Esophagus muscularis mucosa (tissue), 4 donors: ENCODE measurements at regions not wholly inside any gene's neighbourhood (a gene's known extent, or its start where the extent isn't known, plus 50 kb on each side); places are given as distances from the start of the nearest gene placed in this dataset.
"Not testable (repeated sequence)": the region's sequence is repeated elsewhere in the genome, so short reads cannot be mapped to it uniquely, and the experiment has no call there.

Experiments used
- DNase-seq: peaks from one replicate; pipeline ENCODE4 v3.0.0-alpha.2; 2017; ENCODE audit errors: extremely low spot score
- H3K27ac ChIP-seq, 4 donors: fragments of 200-600 bp; sonication (generic); replicated peaks in 1 of 4; 1 replicate in 3 of 4; 2 replicates in 1 of 4; pipeline ENCODE4 v1.5.1; 2016 to 2019; ENCODE audit warnings: mild to moderate bottlenecking in 1 of 4
- H3K27me3 ChIP-seq, 4 donors: fragments of 200-600 bp; sonication (generic); one replicate each; pipeline versions ENCODE4 v1.5.1 to v1.6.0; 2016 to 2019
- H3K36me3 ChIP-seq, 4 donors: fragments of 200-600 bp; sonication (generic); one replicate each; pipeline ENCODE4 v1.5.1; 2016 to 2019
- H3K4me1 ChIP-seq, 4 donors: fragments of 200-600 bp; sonication (generic); one replicate each; pipeline ENCODE4 v1.5.1; 2016 to 2019
- H3K4me3 ChIP-seq, 4 donors: fragments of 200-600 bp; sonication (generic); 1 replicate in 2 of 4; 2 replicates in 2 of 4; pipeline ENCODE4 v1.5.1; 2016 to 2019; ENCODE audit warnings: mild to moderate bottlenecking in 4 of 4, moderate library complexity in 1 of 4
- H3K9me3 ChIP-seq, 4 donors: fragments of 200-600 bp; sonication (generic); 1 replicate in 3 of 4; 2 replicates in 1 of 4; pipeline ENCODE4 v1.5.1; 2016 to 2019
- EP300 ChIP-seq: sonication (generic); formaldehyde crosslinking; IDR thresholded peaks from one replicate; pipeline ENCODE4 v1.6.1; 2017; ENCODE audit warnings: antibody characterized with exemption
- POLR2A ChIP-seq: fragments of 450-650 bp; IDR thresholded peaks from one replicate; pipeline ENCODE4 v1.6.1; 2017; ENCODE audit warnings: antibody characterized with exemption, moderate library complexity, mild to moderate bottlenecking, low read depth
- POLR2AphosphoS5 ChIP-seq, 2 donors: sonication (generic); formaldehyde crosslinking; IDR thresholded peaks; one replicate each; pipeline ENCODE4 v1.6.1; 2017; ENCODE audit warnings: antibody characterized with exemption in 2 of 2
- WGBS: methylation state at CpG from one replicate; pipeline ENCODE4 v1.1.5; 2018; 5-methylcytosine and 5-hydroxymethylcytosine counted together
- intact Hi-C: fragments of 100-400 bp; cut with DNase I; formaldehyde crosslinking; loops from one replicate; pipeline ENCODE4 v1.15.1; 2023
- TF ChIP-seq, protein P1 (sequence below), 3 experiments: fragments of 200-600 bp in 2 of 3; fragments of 450-650 bp in 1 of 3; sonication (generic) in 2 of 3; IDR thresholded peaks; one replicate each; pipeline ENCODE4 v1.5.1; 2017 to 2019; ENCODE audit warnings: antibody characterized with exemption in 3 of 3, mild to moderate bottlenecking in 2 of 3, moderate library complexity in 1 of 3

DNA sequence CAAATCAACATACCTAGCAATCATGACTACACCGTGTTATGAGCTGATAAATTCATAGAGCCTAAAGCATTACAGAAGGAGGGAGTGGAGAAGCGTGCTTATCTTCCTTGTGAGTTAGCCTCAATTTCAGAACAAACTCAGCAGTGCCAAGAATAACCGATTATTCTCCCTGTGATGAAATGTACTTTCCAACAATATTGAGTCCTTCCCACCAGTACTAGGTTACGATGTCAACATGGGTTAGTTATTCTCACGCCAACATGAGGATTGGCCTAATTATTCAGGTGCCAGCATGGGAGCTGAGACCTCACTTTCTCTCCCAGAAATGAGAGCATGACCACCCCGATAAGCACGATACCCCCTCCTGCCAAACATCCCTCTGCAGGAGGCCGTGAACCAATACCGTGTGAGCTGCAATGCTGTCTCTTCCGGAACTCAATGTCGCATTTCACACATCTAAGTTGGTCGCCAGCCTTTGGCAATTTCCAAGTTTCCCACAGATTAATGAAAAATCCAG, 193.7 kb downstream of the ENC1 start:
- DNase-seq = no peak
- H3K9me3 ChIP-seq = no peaks in the 10 kb centered on the region
- intact Hi-C loops = no loop called here
- H3K4me3 ChIP-seq = peak overlapping the region in 1 of 4 donors; percentile 11
- TF ChIP-seq POLR2AphosphoS5 (IDR thresholded peaks at IDR 0.05) (peak; percentile 12 to 25), POLR2A (no peak)
- H3K27ac ChIP-seq = peak overlapping the region in 1 of 4 donors; percentile 44
- H3K36me3 ChIP-seq = no peaks in the 10 kb centered on the region
- WGBS = 66% methylated on average over 12 of the region's 12 CpGs
- no peaks in the 10 kb centered on the region for H3K27me3 ChIP-seq
- H3K4me1 ChIP-seq = no peaks in the 10 kb centered on the region

DNA sequence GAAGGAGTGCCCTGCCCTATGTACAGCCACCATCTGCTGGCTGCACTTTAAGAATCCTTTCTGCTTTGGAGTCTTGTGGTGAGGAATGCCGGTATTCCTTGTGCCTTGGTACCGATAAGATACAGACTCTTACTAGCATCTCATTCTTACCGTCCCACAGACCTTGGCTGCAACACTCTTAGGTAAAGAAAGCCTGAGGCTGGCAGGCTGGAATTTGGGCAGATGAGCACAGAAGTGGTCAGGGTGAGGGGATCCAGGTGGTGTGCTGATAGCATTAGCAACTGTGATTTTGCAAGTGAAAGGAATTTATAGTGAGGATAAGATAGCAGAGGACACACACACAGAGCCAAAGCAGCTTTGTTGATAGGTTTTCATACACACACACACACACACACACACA, 198.1 kb downstream of the ENC1 start:
- WGBS = 57% methylated on average over 3 of the region's 3 CpGs
- TF ChIP-seq, protein P1, sequence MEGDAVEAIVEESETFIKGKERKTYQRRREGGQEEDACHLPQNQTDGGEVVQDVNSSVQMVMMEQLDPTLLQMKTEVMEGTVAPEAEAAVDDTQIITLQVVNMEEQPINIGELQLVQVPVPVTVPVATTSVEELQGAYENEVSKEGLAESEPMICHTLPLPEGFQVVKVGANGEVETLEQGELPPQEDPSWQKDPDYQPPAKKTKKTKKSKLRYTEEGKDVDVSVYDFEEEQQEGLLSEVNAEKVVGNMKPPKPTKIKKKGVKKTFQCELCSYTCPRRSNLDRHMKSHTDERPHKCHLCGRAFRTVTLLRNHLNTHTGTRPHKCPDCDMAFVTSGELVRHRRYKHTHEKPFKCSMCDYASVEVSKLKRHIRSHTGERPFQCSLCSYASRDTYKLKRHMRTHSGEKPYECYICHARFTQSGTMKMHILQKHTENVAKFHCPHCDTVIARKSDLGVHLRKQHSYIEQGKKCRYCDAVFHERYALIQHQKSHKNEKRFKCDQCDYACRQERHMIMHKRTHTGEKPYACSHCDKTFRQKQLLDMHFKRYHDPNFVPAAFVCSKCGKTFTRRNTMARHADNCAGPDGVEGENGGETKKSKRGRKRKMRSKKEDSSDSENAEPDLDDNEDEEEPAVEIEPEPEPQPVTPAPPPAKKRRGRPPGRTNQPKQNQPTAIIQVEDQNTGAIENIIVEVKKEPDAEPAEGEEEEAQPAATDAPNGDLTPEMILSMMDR (IDR thresholded peaks at IDR 0.05) = no peak
- no peak for TF ChIP-seq EP300
- no peak for TF ChIP-seq POLR2A
- TF ChIP-seq POLR2AphosphoS5 (IDR thresholded peaks at IDR 0.05) = no peak
- peaks cover 0 to 5% (median 0%) of the 10 kb centered on the region in 4 donors for H3K9me3 ChIP-seq
- no peaks in the 10 kb centered on the region for H3K4me1 ChIP-seq
- H3K27ac ChIP-seq = no peak overlapping the region
- no peaks in the 10 kb centered on the region for H3K36me3 ChIP-seq
- no peak for DNase-seq
- H3K27me3 ChIP-seq = no peaks in the 10 kb centered on the region
- intact Hi-C loops = no loop called here
- H3K4me3 ChIP-seq = no peak overlapping the region

DNA sequence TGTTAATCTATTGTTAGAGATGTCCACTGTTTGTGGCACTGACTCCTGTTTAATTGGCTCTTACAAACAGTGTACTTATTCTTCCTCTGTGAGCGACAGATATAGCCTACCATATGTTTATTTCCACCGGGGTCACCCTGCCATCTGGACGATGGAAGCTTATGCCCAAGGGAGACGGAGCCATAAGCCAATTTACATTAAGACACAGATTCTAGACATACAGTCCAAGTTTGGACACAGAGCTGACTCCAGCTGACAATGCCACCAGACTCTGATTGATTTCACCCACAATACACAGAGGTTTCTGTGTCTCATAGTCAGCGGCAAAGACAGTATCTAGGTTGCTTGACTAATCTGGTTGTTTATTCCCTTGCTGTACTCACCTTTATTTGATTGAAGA, 198.9 kb downstream of the ENC1 start:
- Histone ChIP-seq H3K27me3 (no peaks in the 10 kb centered on the region), H3K4me1 (no peaks in the 10 kb centered on the region), H3K4me3 (no peak overlapping the region), H3K27ac (no peak overlapping the region), H3K9me3 (peaks cover 0 to 5% (median 0%) of the 10 kb centered on the region in 4 donors), H3K36me3 (no peaks in the 10 kb centered on the region)
- 80% methylated on average over 5 of the region's 5 CpGs for WGBS
- intact Hi-C loops = no loop called here
- no peak for DNase-seq
- TF ChIP-seq POLR2A (no peak), EP300 (no peak), POLR2AphosphoS5 (IDR thresholded peaks at IDR 0.05) (no peak)
- TF ChIP-seq, protein P1 (IDR thresholded peaks at IDR 0.05) = no peak

DNA sequence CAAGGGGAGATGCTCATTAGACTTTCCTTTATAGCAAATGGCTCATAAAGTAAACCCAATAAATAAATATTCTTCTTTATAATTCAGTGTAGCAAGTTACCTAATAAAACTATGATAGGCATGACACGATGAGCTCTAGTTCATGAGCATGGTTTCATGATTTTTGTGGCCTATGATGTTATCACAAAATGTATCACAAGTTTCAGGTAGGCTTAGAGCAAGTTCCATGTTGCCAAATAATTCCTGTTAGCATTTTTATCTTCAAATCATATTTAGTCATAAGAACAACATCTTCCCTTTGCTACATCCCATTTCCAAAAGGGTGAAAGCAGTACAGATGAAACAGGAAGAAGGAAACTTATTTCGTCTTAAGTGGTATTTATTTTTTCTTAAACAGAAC, 200.2 kb downstream of the ENC1 start:
- intact Hi-C loops = no loop called here
- no peaks in the 10 kb centered on the region for H3K36me3 ChIP-seq
- 93% methylated on average over 2 of the region's 2 CpGs for WGBS
- H3K27me3 ChIP-seq = no peaks in the 10 kb centered on the region
- no peak overlapping the region for H3K4me3 ChIP-seq
- no peaks in the 10 kb centered on the region for H3K4me1 ChIP-seq
- peaks cover 0 to 5% (median 0%) of the 10 kb centered on the region in 4 donors for H3K9me3 ChIP-seq
- no peak for TF ChIP-seq EP300
- TF ChIP-seq POLR2A = no peak
- no peak for TF ChIP-seq POLR2AphosphoS5 (IDR thresholded peaks at IDR 0.05)
- TF ChIP-seq, protein P1 (IDR thresholded peaks at IDR 0.05) = no peak
- no peak overlapping the region for H3K27ac ChIP-seq
- DNase-seq = no peak

DNA sequence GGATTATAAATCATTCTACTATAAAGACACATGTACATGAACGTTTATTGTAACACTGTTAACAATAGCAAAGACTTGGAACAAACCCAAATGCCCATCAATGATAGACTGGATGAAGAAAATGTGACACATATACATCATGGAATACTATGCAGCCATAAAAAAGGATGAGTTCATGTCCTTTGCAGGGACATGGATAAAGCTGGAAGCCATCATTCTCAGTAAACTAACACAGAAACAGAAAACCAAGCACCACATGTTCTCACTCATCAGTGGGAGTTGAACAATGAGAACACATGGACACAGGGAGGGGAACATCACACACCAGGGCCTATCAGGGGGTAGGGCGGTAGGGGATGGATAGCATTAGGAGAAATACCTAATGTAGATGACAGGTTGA, 202.7 kb downstream of the ENC1 start:
- H3K36me3 ChIP-seq, H3K9me3 ChIP-seq, H3K27ac ChIP-seq, H3K27me3 ChIP-seq, intact Hi-C loops, H3K4me3 ChIP-seq, DNase-seq: not testable (repeated sequence)
- 72% methylated on average over 2 of the region's 2 CpGs for WGBS
- peaks cover 7 to 16% (median 15%) of the 10 kb centered on the region in 4 donors for H3K4me1 ChIP-seq
